ENCODE measurements at regions not wholly inside any gene's neighbourhood (a gene's known extent, or its start where the extent isn't known, plus 50 kb on each side); places are given as distances from the start of the nearest gene placed in this dataset.

- DNase-seq: no peak
Observed at GRCh38 chrX:13099121-13099520, 54.7 kb upstream of the FAM9C start.

GRCh38 chrX:13096728-13097127 is 52.3 kb upstream of the FAM9C start:
- DNase-seq: no peak

DNA sequence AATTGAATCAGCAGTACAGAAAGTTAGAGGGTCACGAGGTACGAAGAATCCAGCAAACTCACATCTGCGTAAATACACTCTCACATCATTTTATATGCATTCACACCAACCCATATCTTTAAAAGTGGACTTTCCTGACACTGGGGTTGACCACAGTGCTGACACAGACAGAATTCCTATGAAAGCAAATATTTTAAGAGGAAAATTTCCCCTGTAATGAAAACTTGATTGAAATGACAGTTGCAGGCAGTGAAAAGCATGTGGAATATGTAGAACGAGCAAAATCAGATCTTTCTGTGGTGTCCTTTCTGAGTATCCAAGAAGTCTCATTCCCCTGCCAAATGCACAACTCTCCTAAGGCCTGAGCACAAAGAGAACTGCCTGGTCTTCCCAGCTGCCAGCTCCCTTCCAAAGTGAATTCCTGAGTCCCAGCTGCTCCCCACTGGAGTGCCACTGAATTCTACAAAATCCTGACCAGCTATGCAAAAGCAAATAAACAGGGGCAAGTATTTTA is 50.5 kb upstream of the FAM9C start:
- DNase-seq: no peak

DNA sequence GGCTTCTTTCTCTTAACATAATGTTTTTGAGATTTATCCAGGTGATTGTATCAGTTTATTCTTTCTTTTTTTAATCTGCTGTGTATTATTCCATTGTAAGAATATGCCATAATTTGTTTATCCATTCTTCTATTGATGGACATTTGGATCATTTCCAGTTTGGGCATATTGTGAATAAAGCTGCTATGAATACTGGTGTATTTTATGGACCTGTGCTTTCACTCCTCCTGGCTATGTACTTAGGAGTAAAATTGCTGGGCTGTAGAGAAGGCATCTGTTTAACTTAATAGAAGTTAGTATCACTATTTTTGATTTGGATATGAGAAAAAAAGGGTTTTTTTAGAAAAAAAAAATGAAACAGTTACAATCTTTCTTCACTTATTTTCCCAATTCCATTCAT is 50.0 kb upstream of the FAM9C start:
- no peak for DNase-seq
